ENCODE measurements at regions not wholly inside any gene's neighbourhood (a gene's known extent, or its start where the extent isn't known, plus 50 kb on each side); places are given as distances from the start of the nearest gene placed in this dataset.

- Histone ChIP-seq H2AFZ (no peak overlapping the region), H3K4me2 (no peak overlapping the region), H3K36me3 (ENCODE audit: insufficient read depth) (peaks cover 5% of the 10 kb centered on the region; the same call in 1 of the 2 replicates), H3K9me2 (ENCODE audit: insufficient read depth) (no peaks in the 10 kb centered on the region), H3K27me3 (ENCODE audit: insufficient read depth) (no peaks in the 10 kb centered on the region), H4K20me1 (replicated peaks; ENCODE audit: insufficient read depth) (no peaks in the 10 kb centered on the region), H3F3A (replicated peaks; ENCODE audit: low read depth) (no peaks in the 10 kb centered on the region), H3K79me2 (replicated peaks; ENCODE audit: insufficient read depth) (no peaks in the 10 kb centered on the region), H3K27ac (ENCODE audit: low read depth) (no peak overlapping the region), H3K4me1 (ENCODE audit: insufficient read depth) (no peaks in the 10 kb centered on the region), H3K4me3 (no peak overlapping the region)
- H3K27ac Mint-ChIP-seq, result no peak overlapping the region
- TF ChIP-seq CREB1 (CRISPR knock-in tag; IDR thresholded peaks at IDR 0.05; ENCODE audit: low read depth) (no peak), NANOG (IDR thresholded peaks at IDR 0.05; ENCODE audit: borderline replicate concordance) (no peak), CTCF (conservative IDR thresholded peaks at IDR 0.05; ENCODE audit: low read depth in 2 of 2) (no peak), ZNF331 (CRISPR knock-in tag; IDR thresholded peaks at IDR 0.05; ENCODE audit: low read depth) (no peak), STAT1 (IDR thresholded peaks at IDR 0.05; ENCODE audit: unreplicated experiment) (no peak), ZNF114 (CRISPR knock-in tag; IDR thresholded peaks at IDR 0.05) (no peak), ETS1 (IDR thresholded peaks at IDR 0.05) (no peak)
- TF ChIP-seq, protein P1, sequence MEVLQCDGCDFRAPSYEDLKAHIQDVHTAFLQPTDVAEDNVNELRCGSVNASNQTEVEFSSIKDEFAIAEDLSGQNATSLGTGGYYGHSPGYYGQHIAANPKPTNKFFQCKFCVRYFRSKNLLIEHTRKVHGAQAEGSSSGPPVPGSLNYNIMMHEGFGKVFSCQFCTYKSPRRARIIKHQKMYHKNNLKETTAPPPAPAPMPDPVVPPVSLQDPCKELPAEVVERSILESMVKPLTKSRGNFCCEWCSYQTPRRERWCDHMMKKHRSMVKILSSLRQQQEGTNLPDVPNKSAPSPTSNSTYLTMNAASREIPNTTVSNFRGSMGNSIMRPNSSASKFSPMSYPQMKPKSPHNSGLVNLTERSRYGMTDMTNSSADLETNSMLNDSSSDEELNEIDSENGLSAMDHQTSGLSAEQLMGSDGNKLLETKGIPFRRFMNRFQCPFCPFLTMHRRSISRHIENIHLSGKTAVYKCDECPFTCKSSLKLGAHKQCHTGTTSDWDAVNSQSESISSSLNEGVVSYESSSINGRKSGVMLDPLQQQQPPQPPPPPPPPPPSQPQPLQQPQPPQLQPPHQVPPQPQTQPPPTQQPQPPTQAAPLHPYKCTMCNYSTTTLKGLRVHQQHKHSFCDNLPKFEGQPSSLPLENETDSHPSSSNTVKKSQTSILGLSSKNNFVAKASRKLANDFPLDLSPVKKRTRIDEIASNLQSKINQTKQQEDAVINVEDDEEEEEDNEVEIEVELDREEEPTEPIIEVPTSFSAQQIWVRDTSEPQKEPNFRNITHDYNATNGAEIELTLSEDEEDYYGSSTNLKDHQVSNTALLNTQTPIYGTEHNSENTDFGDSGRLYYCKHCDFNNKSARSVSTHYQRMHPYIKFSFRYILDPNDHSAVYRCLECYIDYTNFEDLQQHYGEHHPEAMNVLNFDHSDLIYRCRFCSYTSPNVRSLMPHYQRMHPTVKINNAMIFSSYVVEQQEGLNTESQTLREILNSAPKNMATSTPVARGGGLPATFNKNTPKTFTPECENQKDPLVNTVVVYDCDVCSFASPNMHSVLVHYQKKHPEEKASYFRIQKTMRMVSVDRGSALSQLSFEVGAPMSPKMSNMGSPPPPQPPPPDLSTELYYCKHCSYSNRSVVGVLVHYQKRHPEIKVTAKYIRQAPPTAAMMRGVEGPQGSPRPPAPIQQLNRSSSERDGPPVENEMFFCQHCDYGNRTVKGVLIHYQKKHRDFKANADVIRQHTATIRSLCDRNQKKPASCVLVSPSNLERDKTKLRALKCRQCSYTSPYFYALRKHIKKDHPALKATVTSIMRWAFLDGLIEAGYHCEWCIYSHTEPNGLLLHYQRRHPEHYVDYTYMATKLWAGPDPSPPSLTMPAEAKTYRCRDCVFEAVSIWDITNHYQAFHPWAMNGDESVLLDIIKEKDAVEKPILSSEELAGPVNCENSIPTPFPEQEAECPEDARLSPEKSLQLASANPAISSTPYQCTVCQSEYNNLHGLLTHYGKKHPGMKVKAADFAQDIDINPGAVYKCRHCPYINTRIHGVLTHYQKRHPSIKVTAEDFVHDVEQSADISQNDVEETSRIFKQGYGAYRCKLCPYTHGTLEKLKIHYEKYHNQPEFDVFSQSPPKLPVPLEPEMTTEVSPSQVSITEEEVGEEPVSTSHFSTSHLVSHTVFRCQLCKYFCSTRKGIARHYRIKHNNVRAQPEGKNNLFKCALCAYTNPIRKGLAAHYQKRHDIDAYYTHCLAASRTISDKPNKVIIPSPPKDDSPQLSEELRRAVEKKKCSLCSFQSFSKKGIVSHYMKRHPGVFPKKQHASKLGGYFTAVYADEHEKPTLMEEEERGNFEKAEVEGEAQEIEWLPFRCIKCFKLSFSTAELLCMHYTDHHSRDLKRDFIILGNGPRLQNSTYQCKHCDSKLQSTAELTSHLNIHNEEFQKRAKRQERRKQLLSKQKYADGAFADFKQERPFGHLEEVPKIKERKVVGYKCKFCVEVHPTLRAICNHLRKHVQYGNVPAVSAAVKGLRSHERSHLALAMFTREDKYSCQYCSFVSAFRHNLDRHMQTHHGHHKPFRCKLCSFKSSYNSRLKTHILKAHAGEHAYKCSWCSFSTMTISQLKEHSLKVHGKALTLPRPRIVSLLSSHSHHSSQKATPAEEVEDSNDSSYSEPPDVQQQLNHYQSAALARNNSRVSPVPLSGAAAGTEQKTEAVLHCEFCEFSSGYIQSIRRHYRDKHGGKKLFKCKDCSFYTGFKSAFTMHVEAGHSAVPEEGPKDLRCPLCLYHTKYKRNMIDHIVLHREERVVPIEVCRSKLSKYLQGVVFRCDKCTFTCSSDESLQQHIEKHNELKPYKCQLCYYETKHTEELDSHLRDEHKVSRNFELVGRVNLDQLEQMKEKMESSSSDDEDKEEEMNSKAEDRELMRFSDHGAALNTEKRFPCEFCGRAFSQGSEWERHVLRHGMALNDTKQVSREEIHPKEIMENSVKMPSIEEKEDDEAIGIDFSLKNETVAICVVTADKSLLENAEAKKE (CRISPR knock-in tag; IDR thresholded peaks at IDR 0.05), result no peak
- ATAC-seq (no peak), DNase-seq (ENCODE audit: low spot score) (no peak)
- H3K27me3 Mint-ChIP-seq (ENCODE audit: insufficient read depth, low read depth, poor library complexity), result peaks cover 12% of the 10 kb centered on the region
- no peaks in the 10 kb centered on the region; the same call in 1 of the 3 replicates for H3K4me1 Mint-ChIP-seq
- H3K9me3 Mint-ChIP-seq, result peaks cover 1% of the 10 kb centered on the region; the same call in 1 of the 3 replicates
- H3K4me3 Mint-ChIP-seq, result no peak overlapping the region
- no peaks in the 10 kb centered on the region; the same call in 2 of the 3 replicates for H3K36me3 Mint-ChIP-seq (ENCODE audit: low read depth)
Observed at GRCh38 chr22:49618677-49618953, 209.1 kb downstream of the BRD1 start.

Data from GM23338 (cell line).